NCI-H128 (cell line): ENCODE measurements at regions not wholly inside any gene's neighbourhood (a gene's known extent, or its start where the extent isn't known, plus 50 kb on each side); places are given as distances from the start of the nearest gene placed in this dataset.

Source experiments
- DNase-seq: peaks from one replicate; lab custom pipeline; 2025; ENCODE audit not compliant: unreplicated experiment; lab: John Stamatoyannopoulos, UW

GRCh38 chr2:167900435-167901114, 346.8 kb downstream of the STK39 start:
- no peak for DNase-seq

GRCh38 chr2:167898340-167898739, 349.1 kb downstream of the STK39 start:
- no peak for DNase-seq

- no peak for DNase-seq
These were observed 355.6 kb downstream of the STK39 start for GRCh38 chr2:167891841-167892240.

- DNase-seq, result no peak
These were observed 356.7 kb downstream of the STK39 start for GRCh38 chr2:167890739-167891138.

GRCh38 chr2:167880415-167880814, 367.0 kb downstream of the STK39 start:
- DNase-seq, result no peak

GRCh38 chr2:167875529-167875928, 371.9 kb downstream of the STK39 start:
- no peak for DNase-seq

- DNase-seq, result no peak
These were observed 372.6 kb downstream of the STK39 start for GRCh38 chr2:167874812-167875211.

- DNase-seq, result no peak
These were observed 376.1 kb downstream of the STK39 start for GRCh38 chr2:167871286-167871685.

- no peak for DNase-seq
These were observed 378.2 kb downstream of the STK39 start for GRCh38 chr2:167869200-167869599.

GRCh38 chr2:167863377-167863776, 384.0 kb downstream of the STK39 start:
- DNase-seq, result no peak

- no peak for DNase-seq
These were observed 384.6 kb downstream of the STK39 start for GRCh38 chr2:167862782-167863181.

GRCh38 chr2:167862296-167862695, 385.1 kb downstream of the STK39 start:
- DNase-seq, result no peak

GRCh38 chr2:167861574-167862193, 385.7 kb downstream of the STK39 start:
- DNase-seq, result no peak

- DNase-seq, result no peak
These were observed 387.3 kb downstream of the STK39 start for GRCh38 chr2:167860082-167860481.

- no peak for DNase-seq
These were observed 387.7 kb downstream of the STK39 start for GRCh38 chr2:167859676-167860075.

GRCh38 chr2:167858086-167858485, 389.3 kb downstream of the STK39 start:
- no peak for DNase-seq

GRCh38 chr2:167857416-167857815, 390.0 kb downstream of the STK39 start:
- no peak for DNase-seq

- DNase-seq, result no peak
These were observed 391.2 kb downstream of the STK39 start for GRCh38 chr2:167856190-167856589.

GRCh38 chr2:167855211-167855610, 392.2 kb downstream of the STK39 start:
- no peak for DNase-seq

GRCh38 chr2:167853717-167854116, 393.7 kb downstream of the STK39 start:
- DNase-seq, result no peak

- no peak for DNase-seq
These were observed 395.5 kb downstream of the STK39 start for GRCh38 chr2:167851876-167852275.

- DNase-seq, result no peak
These were observed 396.0 kb downstream of the STK39 start for GRCh38 chr2:167851323-167851860.
